Activated CD8-positive, alpha-beta memory T cell treated with anti-CD3 and anti-CD28 coated beads for 4 hours (primary cell): ENCODE measurements at regions not wholly inside any gene's neighbourhood (a gene's known extent, or its start where the extent isn't known, plus 50 kb on each side); places are given as distances from the start of the nearest gene placed in this dataset.

Experiments
- DNase-seq, 2 donors: peaks; one replicate each; pipeline ENCODE4 v3.0.0-alpha.2; 2020; ENCODE audit warnings: low read depth in 2 of 2

- DNase-seq: no peak
Measured at GRCh38 chr4:11929080-11929479, 500.4 kb upstream of the HS3ST1 start.

- no peak for DNase-seq
Measured at GRCh38 chr4:11919316-11919715, 490.6 kb upstream of the HS3ST1 start.

GRCh38 chr4:11914406-11914805 is 485.7 kb upstream of the HS3ST1 start:
- DNase-seq: no peak

GRCh38 chr4:11912886-11913285 is 484.2 kb upstream of the HS3ST1 start:
- no peak for DNase-seq

GRCh38 chr4:11910812-11911211 is 482.1 kb upstream of the HS3ST1 start:
- no peak for DNase-seq

GRCh38 chr4:11908712-11909111 is 480.0 kb upstream of the HS3ST1 start:
- no peak for DNase-seq

- DNase-seq: no peak
Measured at GRCh38 chr4:11908205-11908604, 479.5 kb upstream of the HS3ST1 start.

- DNase-seq: no peak
Measured at GRCh38 chr4:11904846-11905739, 476.4 kb upstream of the HS3ST1 start.

GRCh38 chr4:11904117-11904535 is 475.4 kb upstream of the HS3ST1 start:
- DNase-seq: no peak

GRCh38 chr4:11901089-11901488 is 472.4 kb upstream of the HS3ST1 start:
- no peak for DNase-seq

- no peak for DNase-seq
Measured at GRCh38 chr4:11900359-11900758, 471.7 kb upstream of the HS3ST1 start.

GRCh38 chr4:11898796-11899195 is 470.1 kb upstream of the HS3ST1 start:
- no peak for DNase-seq

- no peak for DNase-seq
Measured at GRCh38 chr4:11895766-11896165, 467.1 kb upstream of the HS3ST1 start.

GRCh38 chr4:11894977-11895376 is 466.3 kb upstream of the HS3ST1 start:
- DNase-seq: no peak

- DNase-seq: no peak
Measured at GRCh38 chr4:11894221-11894620, 465.5 kb upstream of the HS3ST1 start.

- DNase-seq: no peak
Measured at GRCh38 chr4:11889099-11889498, 460.4 kb upstream of the HS3ST1 start.

GRCh38 chr4:11881947-11882346 is 453.3 kb upstream of the HS3ST1 start:
- DNase-seq: no peak

GRCh38 chr4:11881364-11881763 is 452.7 kb upstream of the HS3ST1 start:
- DNase-seq: no peak

- no peak for DNase-seq
Measured at GRCh38 chr4:11878241-11878640, 449.5 kb upstream of the HS3ST1 start.

- no peak for DNase-seq
Measured at GRCh38 chr4:11876104-11876503, 447.4 kb upstream of the HS3ST1 start.

- no peak for DNase-seq
Measured at GRCh38 chr4:11869191-11869870, 440.6 kb upstream of the HS3ST1 start.

GRCh38 chr4:11866391-11866790 is 437.7 kb upstream of the HS3ST1 start:
- DNase-seq: no peak

GRCh38 chr4:11860996-11861395 is 432.3 kb upstream of the HS3ST1 start:
- DNase-seq: no peak
